GM12878 (cell line): ENCODE measurements at regions not wholly inside any gene's neighbourhood (a gene's known extent, or its start where the extent isn't known, plus 50 kb on each side); places are given as distances from the start of the nearest gene placed in this dataset.
"Not testable (repeated sequence)": the region's sequence is repeated elsewhere in the genome, so short reads cannot be mapped to it uniquely, and the experiment has no call there.

Source experiments
- ATAC-seq: fragments of 200-7000 bp; cut with Tn5 transposase; 3 replicates; pipeline ENCODE4 v1.9.1; 2020; ENCODE audit warnings: mild to moderate bottlenecking, moderate library complexity
- BruUV-seq: library from RNA; stranded (reverse); fragments of 400-500 nt; replicated peaks from 2 replicates; lab custom pipeline; 2021; lab: Mats Ljungman, UMichigan
- CTCF ChIA-PET: fragments of 300-600 bp; sonication (Branson Sonifier 250); formaldehyde crosslinking; extraction: SDS; loops from one replicate; lab custom pipeline; 2021; ENCODE audit warnings: inconsistent platforms; lab: Yijun Ruan, JAX
- POLR2A ChIA-PET: fragments of 350-600 bp; formaldehyde crosslinking; extraction: SDS; loops from one replicate; lab custom pipeline; 2021; ENCODE audit warnings: inconsistent platforms; lab: Charles Lee
- RAD21 ChIA-PET: fragments of 300-600 bp; sonication (Branson Sonifier 250); formaldehyde crosslinking; loops from one replicate; lab custom pipeline; 2023; ENCODE audit warnings: antibody characterized with exemption; ENCODE audit not compliant: unreplicated experiment; lab: Charles Lee
- SMC1A ChIA-PET: fragments of 300-600 bp; sonication (Branson Sonifier 250); formaldehyde crosslinking; loops from one replicate; lab custom pipeline; 2023; ENCODE audit not compliant: unreplicated experiment, uncharacterized antibody; lab: Charles Lee
- DNase-seq: peaks from one replicate; pipeline ENCODE4 v3.0.0-alpha.2; 2011; ENCODE audit warnings: low read depth, low spot score
- FAIRE-seq: peaks from 3 replicates; lab custom pipeline; 2011; peaks lifted over from hg19 to GRCh38; lab: Jason Lieb, UNC
- H2AFZ ChIP-seq: 2 replicates; pipeline ENCODE4 v1.6.0; 2011; ENCODE audit warnings: low read depth, low read length, control low read depth; ENCODE audit not compliant: control insufficient read depth
- H3K27ac ChIP-seq: 2 replicates; pipeline ENCODE4 v1.5.1; 2011; ENCODE audit warnings: control low read depth; ENCODE audit not compliant: control insufficient read depth, insufficient read depth
- H3K27me3 ChIP-seq, 2 experiments: replicated peaks in 1 of 2; 2 replicates each; pipeline versions ENCODE4 v1.6.0 to v1.6.1; 2011; ENCODE audit warnings: low read length in 1 of 2; ENCODE audit not compliant: control insufficient read depth in 2 of 2, insufficient read depth in 2 of 2
- H3K36me3 ChIP-seq, 2 experiments: 2 replicates each; pipeline ENCODE4 v1.5.1; 2011; ENCODE audit warnings: low read length in 1 of 2; ENCODE audit not compliant: control insufficient read depth in 2 of 2, insufficient read depth in 2 of 2
- H3K4me1 ChIP-seq: 2 replicates; pipeline ENCODE4 v1.6.1; 2011; ENCODE audit warnings: mild to moderate bottlenecking, low read length, moderate library complexity, mixed read lengths; ENCODE audit not compliant: control insufficient read depth, insufficient read depth
- H3K4me2 ChIP-seq: 2 replicates; pipeline ENCODE4 v1.6.0; 2011; ENCODE audit warnings: control low read depth; ENCODE audit not compliant: control insufficient read depth, insufficient read depth
- H3K4me3 ChIP-seq: fragments of 200-600 bp; sonication (generic); 2 replicates; pipeline ENCODE4 v1.5.1; 2016
- H3K79me2 ChIP-seq: 2 replicates; pipeline ENCODE4 v1.6.0; 2011; ENCODE audit warnings: low read length; ENCODE audit not compliant: control insufficient read depth, insufficient read depth
- H3K9ac ChIP-seq: 2 replicates; pipeline ENCODE4 v1.8.0; 2011; ENCODE audit warnings: low read length, control low read depth, mixed read lengths; ENCODE audit not compliant: control insufficient read depth, insufficient read depth
- H3K9me3 ChIP-seq: replicated peaks from 3 replicates; pipeline ENCODE4 v1.5.1; 2011; ENCODE audit warnings: mild to moderate bottlenecking, low read length; ENCODE audit not compliant: control insufficient read depth, insufficient read depth
- H4K20me1 ChIP-seq: 2 replicates; pipeline ENCODE4 v1.6.0; 2011; ENCODE audit not compliant: control insufficient read depth, insufficient read depth
- CEBPZ ChIP-seq: fragments of 150-350 bp; IDR thresholded peaks from 2 replicates; pipeline ENCODE4 v1.6.1; 2016; ENCODE audit warnings: low read depth, low read length
- GATAD2B ChIP-seq: fragments of 450-650 bp; conservative IDR thresholded peaks from 2 replicates; pipeline ENCODE4 v1.6.1; 2017; ENCODE audit warnings: low read depth, mild to moderate bottlenecking, moderate library complexity
- HDAC6 ChIP-seq: fragments of 200-600 bp; sonication (generic); IDR thresholded peaks from one replicate; pipeline ENCODE4 v1.8.0; 2017; ENCODE audit warnings: antibody characterized with exemption; ENCODE audit not compliant: unreplicated experiment
- MTA2 ChIP-seq: fragments of 450-650 bp; IDR thresholded peaks from 2 replicates; pipeline ENCODE4 v1.6.1; 2016; ENCODE audit warnings: low read depth, mild to moderate bottlenecking, moderate library complexity
- NR2F1 ChIP-seq: fragments of 450-650 bp; conservative IDR thresholded peaks from 2 replicates; pipeline ENCODE4 v1.6.1; 2017; ENCODE audit warnings: mild to moderate bottlenecking
- POLR2A ChIP-seq: IDR thresholded peaks from 2 replicates; pipeline ENCODE4 v1.6.1; 2011; ENCODE audit warnings: low read depth, mild to moderate bottlenecking, low read length
- RCOR1 ChIP-seq: conservative IDR thresholded peaks from 2 replicates; pipeline ENCODE4 v1.6.1; 2012; ENCODE audit warnings: low read depth, low read length, improper control_type of control experiment
- REST ChIP-seq: IDR thresholded peaks from 2 replicates; pipeline ENCODE4 v1.6.1; 2012; ENCODE audit warnings: mild to moderate bottlenecking, low read depth, low read length
- RUNX3 ChIP-seq: IDR thresholded peaks from 2 replicates; pipeline ENCODE4 v1.6.1; 2012; ENCODE audit warnings: low read length, inconsistent platforms
- STAT1 ChIP-seq: fragments of 450-650 bp; conservative IDR thresholded peaks from 2 replicates; pipeline ENCODE4 v1.6.1; 2014; ENCODE audit warnings: antibody characterized with exemption, mild to moderate bottlenecking
- TAF1 ChIP-seq: IDR thresholded peaks from 2 replicates; pipeline ENCODE4 v1.6.1; 2011; ENCODE audit warnings: mild to moderate bottlenecking, low read depth, low read length, borderline replicate concordance
- TARDBP ChIP-seq: IDR thresholded peaks from 2 replicates; pipeline ENCODE4 v1.6.1; 2016; ENCODE audit warnings: borderline replicate concordance
- YY1 ChIP-seq: IDR thresholded peaks from 2 replicates; pipeline ENCODE4 v1.6.1; 2011; ENCODE audit warnings: low read depth, mild to moderate bottlenecking, low read length
- ZNF384 ChIP-seq: IDR thresholded peaks from 2 replicates; pipeline ENCODE4 v1.6.1; 2012; ENCODE audit warnings: low read depth, mild to moderate bottlenecking, low read length, improper control_type of control experiment, borderline replicate concordance
- WGBS: methylation state at CpG from one replicate; pipeline ENCODE4 v1.1.6; 2016; ENCODE audit warnings: low lambda C conversion rate; ENCODE audit not compliant: insufficient replicate concordance, insufficient coverage; ENCODE audit errors: missing lambda C conversion rate; 5-methylcytosine and 5-hydroxymethylcytosine counted together
- in situ Hi-C: fragments of 300-500 bp; cut with MboI; formaldehyde crosslinking; loops from 9 replicates; pipeline ENCODE4 v1.14.3; 2018; ENCODE audit warnings: mixed read lengths
- intact Hi-C: fragments of 100-400 bp; cut with micrococcal nuclease; formaldehyde crosslinking; loops from one replicate; pipeline ENCODE4 v1.14.2; 2022; ENCODE audit not compliant: unreplicated experiment

- in situ Hi-C loops (no loop called here), intact Hi-C loops (no loop called here)
- DNase-seq, result no peak
- Histone ChIP-seq H3K9me3 (no peaks in the 10 kb centered on the region), H3K36me3 (no peaks in the 10 kb centered on the region), H3K4me1 (no peaks in the 10 kb centered on the region), H3K27ac (no peak overlapping the region), H3K9ac (no peak overlapping the region), H4K20me1 (no peaks in the 10 kb centered on the region), H2AFZ (no peak overlapping the region), H3K79me2 (no peaks in the 10 kb centered on the region), H3K27me3 (no peaks in the 10 kb centered on the region), H3K4me3 (no peak overlapping the region), H3K4me2 (no peak overlapping the region)
- ChIA-PET CTCF (no interaction called here), POLR2A (no interaction called here), SMC1A (no interaction called here), RAD21 (no interaction called here)
- no TSS peak for BruUV-seq
- no peak for FAIRE-seq
- WGBS, result 13% methylated on average over 1 of the region's 1 CpG
- TF ChIP-seq POLR2A, result no peak
- TF ChIP-seq HDAC6, result no peak
- TF ChIP-seq TAF1, result no peak
- TF ChIP-seq REST, result no peak
- TF ChIP-seq CEBPZ, result no peak
- no peak for TF ChIP-seq RUNX3
- no peak for TF ChIP-seq RCOR1
- no peak for TF ChIP-seq TARDBP
- no peak for TF ChIP-seq STAT1
- no peak for TF ChIP-seq GATAD2B
- no peak for TF ChIP-seq YY1
- no peak for TF ChIP-seq NR2F1
- no peak for TF ChIP-seq ZNF384
- no peak for TF ChIP-seq MTA2
- ATAC-seq, result no peak
Observed at GRCh38 chr1:80523861-80524260, 1276.9 kb upstream of the ADGRL2 start.

DNA sequence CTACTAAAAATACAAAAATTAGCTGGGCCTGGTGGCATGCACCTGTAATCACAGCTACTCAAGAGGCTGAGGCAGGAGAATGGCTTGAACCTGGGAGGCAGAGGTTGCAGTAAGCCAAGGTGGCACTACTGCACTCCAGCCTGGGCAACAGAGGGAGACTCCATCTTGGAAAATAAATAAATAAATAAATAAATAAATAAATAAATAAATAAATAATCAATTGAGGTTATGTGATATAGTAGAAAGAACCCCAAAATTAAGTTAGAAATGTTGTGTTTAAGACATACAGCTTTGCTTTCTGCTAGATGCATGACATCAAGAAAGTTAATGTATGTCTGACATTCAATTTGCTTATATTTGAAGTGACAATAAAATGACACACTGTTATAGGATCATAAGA lies 1277.7 kb upstream of the ADGRL2 start:
- H3K4me3 ChIP-seq, H3K9me3 ChIP-seq, RAD21 ChIA-PET, H3K36me3 ChIP-seq, H3K27ac ChIP-seq, in situ Hi-C loops, intact Hi-C loops, H3K4me2 ChIP-seq, CTCF ChIA-PET, H2AFZ ChIP-seq, FAIRE-seq, DNase-seq, H3K4me1 ChIP-seq, H3K9ac ChIP-seq, H3K79me2 ChIP-seq, H3K27me3 ChIP-seq, BruUV-seq, H4K20me1 ChIP-seq, SMC1A ChIA-PET, ATAC-seq, POLR2A ChIA-PET: not testable (repeated sequence)
